IPS-20b (cell line): ENCODE measurements at regions not wholly inside any gene's neighbourhood (a gene's known extent, or its start where the extent isn't known, plus 50 kb on each side); places are given as distances from the start of the nearest gene placed in this dataset.
"Not testable (repeated sequence)": the region's sequence is repeated elsewhere in the genome, so short reads cannot be mapped to it uniquely, and the experiment has no call there.

Experiments used
- H3K27ac ChIP-seq: one replicate; pipeline ENCODE4 v1.5.1; 2013; ENCODE audit warnings: low read length
- H3K27me3 ChIP-seq: 2 replicates; pipeline ENCODE4 v1.6.1; 2013; ENCODE audit warnings: mild to moderate bottlenecking, low read length, inconsistent platforms; ENCODE audit not compliant: insufficient read depth
- H3K36me3 ChIP-seq: 2 replicates; pipeline ENCODE4 v1.6.1; 2013; ENCODE audit warnings: low read depth, mild to moderate bottlenecking, inconsistent platforms, low read length, moderate library complexity; ENCODE audit not compliant: insufficient read depth
- H3K4me1 ChIP-seq: 2 replicates; pipeline ENCODE4 v1.6.1; 2013; ENCODE audit warnings: mild to moderate bottlenecking, control low read depth, inconsistent platforms, low read length, moderate library complexity; ENCODE audit not compliant: insufficient read depth
- H3K4me3 ChIP-seq: 2 replicates; pipeline ENCODE4 v1.5.1; 2013; ENCODE audit warnings: mild to moderate bottlenecking, low read length, inconsistent platforms
- H3K9ac ChIP-seq: 2 replicates; pipeline ENCODE4 v1.6.1; 2013; ENCODE audit warnings: low read depth, mild to moderate bottlenecking, inconsistent platforms, low read length, moderate library complexity
- H3K9me3 ChIP-seq: 2 replicates; pipeline ENCODE4 v1.6.1; 2013; ENCODE audit warnings: mild to moderate bottlenecking, low read depth, low read length, inconsistent platforms; ENCODE audit not compliant: insufficient read depth

DNA sequence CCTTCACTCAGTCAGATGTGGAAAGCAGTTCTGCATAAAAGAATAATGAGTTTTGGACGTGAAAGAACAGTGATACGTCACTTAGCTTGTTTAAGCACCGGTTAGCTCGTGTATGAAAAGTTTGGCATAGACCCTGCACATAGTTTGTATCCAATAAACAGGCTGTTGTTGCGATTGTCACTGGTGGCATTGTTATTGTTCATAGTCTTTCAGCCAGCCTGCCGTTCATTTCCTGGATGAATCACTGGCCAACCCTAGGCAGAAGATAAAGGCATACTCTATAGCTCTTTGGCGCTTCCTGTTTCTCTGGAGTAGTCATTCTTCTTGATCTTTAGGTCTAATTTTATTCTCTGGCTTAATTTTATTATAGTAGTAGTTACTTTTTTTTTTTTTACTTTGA is 57.8 kb upstream of the ANKRD30A start:
- Histone ChIP-seq H3K9ac (no peak overlapping the region), H3K27me3 (no peaks in the 10 kb centered on the region), H3K4me3 (no peak overlapping the region), H3K4me1 (no peaks in the 10 kb centered on the region), H3K36me3 (no peaks in the 10 kb centered on the region), H3K27ac (no peak overlapping the region), H3K9me3 (peaks cover 4% of the 10 kb centered on the region; the same call in 1 of the 2 replicates)

GRCh38 chr10:37062296-37062695 is 63.1 kb upstream of the ANKRD30A start:
- not testable (repeated sequence) for H3K27me3 ChIP-seq, H3K9me3 ChIP-seq, H3K4me3 ChIP-seq, H3K36me3 ChIP-seq, H3K9ac ChIP-seq, H3K27ac ChIP-seq, H3K4me1 ChIP-seq

GRCh38 chr10:37057261-37057660 is 68.1 kb upstream of the ANKRD30A start:
- Histone ChIP-seq H3K4me3 (no peak overlapping the region), H3K9ac (no peak overlapping the region), H3K36me3 (no peaks in the 10 kb centered on the region), H3K27ac (no peak overlapping the region), H3K9me3 (no peaks in the 10 kb centered on the region), H3K27me3 (no peaks in the 10 kb centered on the region), H3K4me1 (no peaks in the 10 kb centered on the region)

DNA sequence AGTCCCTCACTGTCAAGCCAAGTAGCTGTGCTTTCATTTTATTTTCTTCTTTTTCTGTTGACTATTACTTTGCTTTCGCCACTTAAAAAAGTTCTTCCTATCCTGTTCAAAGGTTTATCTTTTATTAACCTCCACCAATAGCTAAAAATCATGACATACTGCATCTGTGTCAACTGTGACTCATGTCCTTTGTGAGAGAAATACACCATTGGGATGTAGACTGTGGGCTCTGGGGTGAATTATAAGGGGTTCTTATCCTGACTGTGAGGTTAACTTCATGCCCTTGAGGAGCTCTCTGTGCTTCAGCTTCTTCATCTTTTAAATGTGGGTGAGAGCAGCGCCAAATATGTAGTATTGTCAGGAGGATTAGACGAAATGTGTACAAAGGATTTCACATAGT is 71.9 kb upstream of the ANKRD30A start:
- Histone ChIP-seq H3K4me1 (no peaks in the 10 kb centered on the region), H3K4me3 (no peak overlapping the region), H3K9ac (no peak overlapping the region), H3K27me3 (no peaks in the 10 kb centered on the region), H3K9me3 (peaks cover 21% of the 10 kb centered on the region; the same call in 1 of the 2 replicates), H3K36me3 (no peaks in the 10 kb centered on the region), H3K27ac (no peak overlapping the region)

DNA sequence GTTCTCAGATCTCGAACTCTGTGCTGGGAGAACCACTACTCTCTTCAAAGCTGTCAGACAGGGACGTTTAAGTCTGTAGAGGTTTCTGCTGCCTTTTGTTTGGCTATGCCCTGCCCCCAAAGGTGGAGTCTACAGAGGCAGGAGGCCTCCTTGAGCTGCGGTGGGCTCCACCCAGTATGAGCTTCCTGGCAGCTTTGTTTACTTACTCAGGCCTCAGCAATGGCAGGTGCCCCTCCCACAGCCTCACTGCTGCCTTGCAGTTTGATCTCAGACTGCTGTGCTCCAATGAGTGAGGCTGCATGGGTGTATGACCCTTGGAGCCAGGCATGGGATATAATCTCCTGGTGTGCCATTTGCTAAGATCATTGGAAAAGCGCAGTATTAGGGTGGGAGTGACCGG is 75.4 kb upstream of the ANKRD30A start:
- not testable (repeated sequence) for H3K27ac ChIP-seq

GRCh38 chr10:37044319-37044718 is 81.1 kb upstream of the ANKRD30A start:
- not testable (repeated sequence) for H3K9me3 ChIP-seq, H3K9ac ChIP-seq

More for the DNA sequence above, 75.4 kb upstream of the ANKRD30A start:
- H3K36me3 ChIP-seq, H3K4me3 ChIP-seq, H3K9ac ChIP-seq, H3K27me3 ChIP-seq, H3K4me1 ChIP-seq: not testable (repeated sequence)
- peaks cover 21% of the 10 kb centered on the region; the same call in 1 of the 2 replicates for H3K9me3 ChIP-seq

GRCh38 chr10:37035853-37036252 is 89.5 kb upstream of the ANKRD30A start:
- Histone ChIP-seq H3K27me3 (no peaks in the 10 kb centered on the region), H3K27ac (no peak overlapping the region), H3K9me3 (no peaks in the 10 kb centered on the region), H3K4me3 (no peak overlapping the region), H3K4me1 (no peaks in the 10 kb centered on the region), H3K9ac (no peak overlapping the region), H3K36me3 (no peaks in the 10 kb centered on the region)

More at GRCh38 chr10:37044319-37044718, 81.1 kb upstream of the ANKRD30A start:
- H3K27ac ChIP-seq, H3K4me1 ChIP-seq, H3K27me3 ChIP-seq, H3K4me3 ChIP-seq, H3K36me3 ChIP-seq: not testable (repeated sequence)

- no peaks in the 10 kb centered on the region for H3K9me3 ChIP-seq
- no peaks in the 10 kb centered on the region for H3K36me3 ChIP-seq
- H3K4me1 ChIP-seq, result peaks cover 4% of the 10 kb centered on the region; the same call in 1 of the 2 replicates
Observed at GRCh38 chr10:37015498-37015897, 109.9 kb upstream of the ANKRD30A start.

GRCh38 chr10:37010741-37011140 is 114.7 kb upstream of the ANKRD30A start:
- Histone ChIP-seq H3K9me3 (no peaks in the 10 kb centered on the region), H3K9ac (no peak overlapping the region), H3K4me3 (no peak overlapping the region), H3K36me3 (no peaks in the 10 kb centered on the region), H3K4me1 (peaks cover 7% of the 10 kb centered on the region; the same call in 1 of the 2 replicates), H3K27ac (no peak overlapping the region), H3K27me3 (no peaks in the 10 kb centered on the region)

More at GRCh38 chr10:37015498-37015897, 109.9 kb upstream of the ANKRD30A start:
- H3K27ac ChIP-seq, result no peak overlapping the region
- no peak overlapping the region for H3K4me3 ChIP-seq
- no peak overlapping the region for H3K9ac ChIP-seq
- no peaks in the 10 kb centered on the region for H3K27me3 ChIP-seq

- H3K27me3 ChIP-seq, H3K9me3 ChIP-seq, H3K4me1 ChIP-seq, H3K36me3 ChIP-seq, H3K27ac ChIP-seq, H3K4me3 ChIP-seq, H3K9ac ChIP-seq: not testable (repeated sequence)
Observed at GRCh38 chr10:37008276-37008675, 117.1 kb upstream of the ANKRD30A start.

GRCh38 chr10:37003126-37003525 is 122.3 kb upstream of the ANKRD30A start:
- no peaks in the 10 kb centered on the region for H3K27me3 ChIP-seq
- H3K4me3 ChIP-seq, result no peak overlapping the region
- 0 out of 2 replicates have a peak, but pooled peaks cover 3% of the 10 kb centered on the region for H3K4me1 ChIP-seq
- H3K36me3 ChIP-seq, result no peaks in the 10 kb centered on the region
- no peak overlapping the region for H3K9ac ChIP-seq
- no peak overlapping the region for H3K27ac ChIP-seq
- H3K9me3 ChIP-seq, result no peaks in the 10 kb centered on the region

- not testable (repeated sequence) for H3K9ac ChIP-seq
Observed at GRCh38 chr10:36995806-36996205, 129.6 kb upstream of the ANKRD30A start.

GRCh38 chr10:36994886-36995285 is 130.5 kb upstream of the ANKRD30A start:
- Histone ChIP-seq H3K27me3 (no peaks in the 10 kb centered on the region), H3K27ac (no peak overlapping the region), H3K9me3 (peaks cover 4% of the 10 kb centered on the region; the same call in 1 of the 2 replicates), H3K36me3 (no peaks in the 10 kb centered on the region), H3K4me1 (no peaks in the 10 kb centered on the region), H3K4me3 (no peak overlapping the region), H3K9ac (no peak overlapping the region)

More at GRCh38 chr10:36995806-36996205, 129.6 kb upstream of the ANKRD30A start:
- H3K4me1 ChIP-seq, H3K27ac ChIP-seq, H3K4me3 ChIP-seq, H3K36me3 ChIP-seq, H3K9me3 ChIP-seq, H3K27me3 ChIP-seq: not testable (repeated sequence)
